ENCODE measurements at regions not wholly inside any gene's neighbourhood (a gene's known extent, or its start where the extent isn't known, plus 50 kb on each side); places are given as distances from the start of the nearest gene placed in this dataset.

GRCh38 chr16:60438894-60439293, 1597.3 kb downstream of the CDH8 start:
- intact Hi-C loops (cut with DNase I; ENCODE audit: low total_unique reads), result no loop called here
- WGBS, 2 donors, result 75 to 86% methylated on average over 6 of the region's 6 CpGs

GRCh38 chr16:60432472-60432871, 1603.8 kb downstream of the CDH8 start:
- intact Hi-C loops (cut with DNase I; ENCODE audit: low total_unique reads), result no loop called here
- H3K4me3 ChIP-seq (ENCODE audit: low read depth, poor library complexity, severe bottlenecking), result no peak overlapping the region
- TF ChIP-seq POLR2A (IDR thresholded peaks at IDR 0.05), result no peak
- TF ChIP-seq, protein P1, sequence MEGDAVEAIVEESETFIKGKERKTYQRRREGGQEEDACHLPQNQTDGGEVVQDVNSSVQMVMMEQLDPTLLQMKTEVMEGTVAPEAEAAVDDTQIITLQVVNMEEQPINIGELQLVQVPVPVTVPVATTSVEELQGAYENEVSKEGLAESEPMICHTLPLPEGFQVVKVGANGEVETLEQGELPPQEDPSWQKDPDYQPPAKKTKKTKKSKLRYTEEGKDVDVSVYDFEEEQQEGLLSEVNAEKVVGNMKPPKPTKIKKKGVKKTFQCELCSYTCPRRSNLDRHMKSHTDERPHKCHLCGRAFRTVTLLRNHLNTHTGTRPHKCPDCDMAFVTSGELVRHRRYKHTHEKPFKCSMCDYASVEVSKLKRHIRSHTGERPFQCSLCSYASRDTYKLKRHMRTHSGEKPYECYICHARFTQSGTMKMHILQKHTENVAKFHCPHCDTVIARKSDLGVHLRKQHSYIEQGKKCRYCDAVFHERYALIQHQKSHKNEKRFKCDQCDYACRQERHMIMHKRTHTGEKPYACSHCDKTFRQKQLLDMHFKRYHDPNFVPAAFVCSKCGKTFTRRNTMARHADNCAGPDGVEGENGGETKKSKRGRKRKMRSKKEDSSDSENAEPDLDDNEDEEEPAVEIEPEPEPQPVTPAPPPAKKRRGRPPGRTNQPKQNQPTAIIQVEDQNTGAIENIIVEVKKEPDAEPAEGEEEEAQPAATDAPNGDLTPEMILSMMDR (IDR thresholded peaks at IDR 0.05), result no peak
- DNase-seq (ENCODE audit: low spot score in 2 of 2), result no peak

More at GRCh38 chr16:60438894-60439293, 1597.3 kb downstream of the CDH8 start:
- no peak for TF ChIP-seq POLR2A (IDR thresholded peaks at IDR 0.05)
- TF ChIP-seq, protein P1 (IDR thresholded peaks at IDR 0.05), result no peak
- no peak overlapping the region for H3K4me3 ChIP-seq (ENCODE audit: low read depth, poor library complexity, severe bottlenecking)
- no peak for DNase-seq (ENCODE audit: low spot score in 2 of 2)

GRCh38 chr16:60419859-60420258, 1616.4 kb downstream of the CDH8 start:
- 71 to 75% methylated on average over 4 of the region's 4 CpGs for WGBS, 2 donors
- H3K4me3 ChIP-seq (ENCODE audit: low read depth, poor library complexity, severe bottlenecking), result no peak overlapping the region
- no peak for DNase-seq (ENCODE audit: low spot score in 2 of 2)
- intact Hi-C loops (cut with DNase I; ENCODE audit: low total_unique reads), result no loop called here
- TF ChIP-seq, protein P1 (IDR thresholded peaks at IDR 0.05), result no peak
- TF ChIP-seq POLR2A (IDR thresholded peaks at IDR 0.05), result no peak

DNA sequence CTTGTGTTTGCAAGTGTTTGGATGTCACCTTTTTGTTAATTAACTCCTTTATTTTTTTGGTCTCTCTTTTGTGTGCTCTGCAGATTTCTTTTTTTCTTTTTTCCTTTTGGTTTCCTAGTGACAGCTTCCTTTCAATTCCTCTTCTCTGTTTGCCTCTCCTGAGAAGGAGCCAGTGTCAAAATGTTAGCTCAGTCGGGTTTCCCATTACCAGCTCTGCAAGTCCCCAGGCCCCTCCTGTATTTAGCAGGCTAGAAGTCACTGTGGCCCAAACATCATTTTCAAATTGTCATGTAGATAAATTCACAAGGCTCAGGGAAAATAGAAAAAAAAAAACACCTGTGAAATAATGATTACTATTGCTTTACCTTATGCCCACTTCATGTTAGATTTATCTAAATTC, 1621.6 kb downstream of the CDH8 start:
- 33 to 44% methylated on average over 1 of the region's 1 CpG for WGBS, 2 donors
- H3K4me3 ChIP-seq (ENCODE audit: low read depth, poor library complexity, severe bottlenecking), result no peak overlapping the region
- TF ChIP-seq POLR2A (IDR thresholded peaks at IDR 0.05), result no peak
- TF ChIP-seq, protein P1 (IDR thresholded peaks at IDR 0.05), result no peak
- DNase-seq (ENCODE audit: low spot score in 2 of 2), result no peak
- intact Hi-C loops (cut with DNase I; ENCODE audit: low total_unique reads), result no loop called here

DNA sequence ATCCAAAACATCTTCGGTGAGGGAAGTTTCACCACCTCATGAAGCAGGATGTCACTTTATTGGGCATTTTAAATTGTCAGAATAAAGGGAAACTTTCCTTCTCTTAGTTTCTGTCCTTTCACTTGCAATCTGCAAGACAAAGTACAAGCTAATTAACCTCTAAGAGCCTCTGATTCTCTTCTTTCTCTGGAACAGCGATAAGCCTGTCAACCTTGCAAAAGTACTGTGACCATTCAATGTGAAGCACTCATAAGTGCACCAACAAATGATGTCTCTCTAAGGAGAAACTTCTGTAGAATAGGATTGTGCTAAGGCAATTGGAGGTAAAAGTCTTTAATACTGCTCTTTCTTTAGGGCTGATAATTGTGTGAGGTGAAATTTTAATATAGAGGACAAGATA, 1622.3 kb downstream of the CDH8 start:
- no peak for DNase-seq (ENCODE audit: low spot score in 2 of 2)
- TF ChIP-seq, protein P1 (IDR thresholded peaks at IDR 0.05), result no peak
- no peak for TF ChIP-seq POLR2A (IDR thresholded peaks at IDR 0.05)
- intact Hi-C loops (cut with DNase I; ENCODE audit: low total_unique reads), result no loop called here
- WGBS, 2 donors, result 60 to 78% methylated on average over 2 of the region's 2 CpGs
- H3K4me3 ChIP-seq (ENCODE audit: low read depth, poor library complexity, severe bottlenecking), result no peak overlapping the region

DNA sequence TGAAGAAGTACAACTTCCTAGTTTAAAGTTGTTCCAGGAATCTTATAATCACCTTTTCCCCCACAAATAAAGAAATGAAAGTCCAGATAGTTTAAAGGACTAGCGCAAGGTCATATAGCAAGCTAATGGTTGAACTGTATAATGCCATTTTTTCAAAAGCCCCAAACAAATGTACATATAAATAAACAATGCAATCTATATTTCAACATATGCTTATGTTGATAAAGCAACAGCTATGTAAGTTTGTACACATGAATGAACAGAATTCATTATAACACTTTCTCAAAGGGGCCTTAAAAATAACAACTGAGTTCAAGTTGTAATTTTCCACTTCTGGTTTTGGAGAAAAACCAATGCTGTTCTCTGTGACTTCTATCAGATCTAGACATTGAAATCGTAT, 1628.6 kb downstream of the CDH8 start:
- no peak overlapping the region for H3K4me3 ChIP-seq (ENCODE audit: low read depth, poor library complexity, severe bottlenecking)
- WGBS, 2 donors, result 44 to 86% methylated on average over 2 of the region's 2 CpGs
- no peak for DNase-seq (ENCODE audit: low spot score in 2 of 2)
- TF ChIP-seq POLR2A (IDR thresholded peaks at IDR 0.05), result no peak
- TF ChIP-seq, protein P1 (IDR thresholded peaks at IDR 0.05), result no peak
- intact Hi-C loops (cut with DNase I; ENCODE audit: low total_unique reads), result no loop called here

Measured in lower leg skin (tissue), 4 donors.